ENCODE measurements at regions not wholly inside any gene's neighbourhood (a gene's known extent, or its start where the extent isn't known, plus 50 kb on each side); places are given as distances from the start of the nearest gene placed in this dataset.
A peak's percentile ranks its signal among the peaks of the same experiment; 100 is the strongest.
"Not testable (repeated sequence)": the region's sequence is repeated elsewhere in the genome, so short reads cannot be mapped to it uniquely, and the experiment has no call there.

GRCh38 chr3:109994853-109995252 is 657.5 kb upstream of the DPPA4 start:
- no peaks in the 10 kb centered on the region for H3K9me3 ChIP-seq
- H3K36me3 ChIP-seq, result no peaks in the 10 kb centered on the region
- WGBS, 2 donors, result 79 to 89% methylated on average over 9 of the region's 9 CpGs
- no peak for TF ChIP-seq EP300 (IDR thresholded peaks at IDR 0.05)
- TF ChIP-seq POLR2AphosphoS5 (IDR thresholded peaks at IDR 0.05), result no peak
- no peak for TF ChIP-seq CTCF (IDR thresholded peaks at IDR 0.05)
- no peak for TF ChIP-seq POLR2A (IDR thresholded peaks at IDR 0.05)
- DNase-seq (peak in 1 of 2 donors; percentile 40), ATAC-seq (ENCODE audit: low FRiP score in 2 of 2) (no peak)
- H3K27me3 ChIP-seq, result no peaks in the 10 kb centered on the region
- H3K4me1 ChIP-seq, result no peaks in the 10 kb centered on the region
- no peak overlapping the region for H3K27ac ChIP-seq
- no peak overlapping the region for H3K4me3 ChIP-seq

GRCh38 chr3:109995377-109995776 is 658.0 kb upstream of the DPPA4 start:
- no peak overlapping the region for H3K4me3 ChIP-seq
- H3K27me3 ChIP-seq, result no peaks in the 10 kb centered on the region
- H3K27ac ChIP-seq, result no peak overlapping the region
- no peaks in the 10 kb centered on the region for H3K9me3 ChIP-seq
- no peak for ATAC-seq (ENCODE audit: low FRiP score in 2 of 2)
- no peaks in the 10 kb centered on the region for H3K36me3 ChIP-seq
- no peaks in the 10 kb centered on the region for H3K4me1 ChIP-seq
- DNase-seq, result no peak
- TF ChIP-seq EP300 (IDR thresholded peaks at IDR 0.05) (no peak), POLR2A (IDR thresholded peaks at IDR 0.05) (no peak), CTCF (IDR thresholded peaks at IDR 0.05) (no peak), POLR2AphosphoS5 (IDR thresholded peaks at IDR 0.05) (no peak)

GRCh38 chr3:110001905-110002304 is 664.6 kb upstream of the DPPA4 start:
- 90% methylated on average over 4 of the region's 4 CpGs; no CpG with 5 or more reads in 1 of the 2 donors for WGBS, 2 donors
- not testable (repeated sequence) for H3K9me3 ChIP-seq; DNase-seq; H3K27me3 ChIP-seq; H3K4me3 ChIP-seq; H3K4me1 ChIP-seq; H3K27ac ChIP-seq; ATAC-seq (ENCODE audit: low FRiP score in 2 of 2); H3K36me3 ChIP-seq

GRCh38 chr3:110006913-110007312 is 669.6 kb upstream of the DPPA4 start:
- Histone ChIP-seq H3K36me3 (no peaks in the 10 kb centered on the region), H3K4me3 (no peak overlapping the region), H3K27me3 (no peaks in the 10 kb centered on the region), H3K9me3 (no peaks in the 10 kb centered on the region), H3K27ac (no peak overlapping the region), H3K4me1 (no peaks in the 10 kb centered on the region)
- WGBS, 2 donors, result 52 to 56% methylated on average over 3 of the region's 3 CpGs
- ATAC-seq (ENCODE audit: low FRiP score in 2 of 2) (no peak), DNase-seq (no peak)
- TF ChIP-seq EP300 (IDR thresholded peaks at IDR 0.05) (no peak), CTCF (IDR thresholded peaks at IDR 0.05) (no peak), POLR2AphosphoS5 (IDR thresholded peaks at IDR 0.05) (no peak), POLR2A (IDR thresholded peaks at IDR 0.05) (no peak)

- Histone ChIP-seq H3K36me3 (no peaks in the 10 kb centered on the region), H3K4me3 (no peak overlapping the region), H3K27me3 (no peaks in the 10 kb centered on the region), H3K9me3 (no peaks in the 10 kb centered on the region), H3K27ac (no peak overlapping the region), H3K4me1 (no peaks in the 10 kb centered on the region)
- DNase-seq (no peak), ATAC-seq (ENCODE audit: low FRiP score in 2 of 2) (no peak)
- 85 to 86% methylated on average over 4 of the region's 4 CpGs for WGBS, 2 donors
- no peak for TF ChIP-seq EP300 (IDR thresholded peaks at IDR 0.05)
- no peak for TF ChIP-seq POLR2AphosphoS5 (IDR thresholded peaks at IDR 0.05)
- TF ChIP-seq POLR2A (IDR thresholded peaks at IDR 0.05), result no peak
- no peak for TF ChIP-seq CTCF (IDR thresholded peaks at IDR 0.05)
These were observed 678.1 kb upstream of the DPPA4 start for GRCh38 chr3:110015231-110015963.
